GM12892 (cell line): ENCODE measurements at regions not wholly inside any gene's neighbourhood (a gene's known extent, or its start where the extent isn't known, plus 50 kb on each side); places are given as distances from the start of the nearest gene placed in this dataset.

ENCODE experiments used
- DNase-seq: peaks from one replicate; pipeline ENCODE4 v3.0.0; 2011; ENCODE audit not compliant: insufficient read length
- FAIRE-seq: peaks from 2 replicates; lab custom pipeline; 2011; peaks lifted over from hg19 to GRCh38; lab: Jason Lieb, UNC
- POLR2A ChIP-seq: IDR thresholded peaks from 2 replicates; pipeline ENCODE4 v1.6.1; 2011; ENCODE audit warnings: low read depth, low read length, control low read depth
- POLR2AphosphoS5 ChIP-seq: IDR thresholded peaks from 2 replicates; pipeline ENCODE4 v1.6.1; 2011; ENCODE audit warnings: low read depth, low read length, control low read depth
- TAF1 ChIP-seq: IDR thresholded peaks from 2 replicates; pipeline ENCODE4 v1.6.1; 2011; ENCODE audit warnings: low read depth, mild to moderate bottlenecking, control low read depth, low read length, borderline replicate concordance

- FAIRE-seq (no peak), DNase-seq (no peak)
- TF ChIP-seq POLR2AphosphoS5 (no peak), POLR2A (no peak), TAF1 (no peak)
Observed at GRCh38 chr9:121573717-121574485, 74.3 kb upstream of the GGTA1 start.

- DNase-seq = no peak
- no peak for FAIRE-seq
- TF ChIP-seq POLR2AphosphoS5 = no peak
- TF ChIP-seq POLR2A = no peak
- TF ChIP-seq TAF1 = no peak
Observed at GRCh38 chr9:121574774-121575519, 75.3 kb upstream of the GGTA1 start.

GRCh38 chr9:121576281-121577075, 75.0 kb upstream of the DAB2IP start:
- TF ChIP-seq POLR2A = no peak
- TF ChIP-seq TAF1 = no peak
- no peak for TF ChIP-seq POLR2AphosphoS5
- FAIRE-seq = no peak

GRCh38 chr9:121577166-121577565, 74.3 kb upstream of the DAB2IP start:
- no peak for FAIRE-seq
- TF ChIP-seq POLR2A (no peak), TAF1 (no peak), POLR2AphosphoS5 (no peak)

More at GRCh38 chr9:121576281-121577075, 75.0 kb upstream of the DAB2IP start:
- DNase-seq = no peak

GRCh38 chr9:121577572-121577971, 73.9 kb upstream of the DAB2IP start:
- FAIRE-seq (no peak), DNase-seq (no peak)
- TF ChIP-seq POLR2AphosphoS5 (no peak), POLR2A (no peak), TAF1 (no peak)

More at GRCh38 chr9:121577166-121577565, 74.3 kb upstream of the DAB2IP start:
- DNase-seq = no peak

GRCh38 chr9:121581786-121582600, 69.4 kb upstream of the DAB2IP start:
- DNase-seq (no peak), FAIRE-seq (no peak)
- TF ChIP-seq POLR2A = no peak
- TF ChIP-seq POLR2AphosphoS5 = no peak
- TF ChIP-seq TAF1 = no peak

- DNase-seq (no peak), FAIRE-seq (no peak)
- TF ChIP-seq POLR2A (no peak), TAF1 (no peak)
Observed at GRCh38 chr9:121582641-121583040, 68.8 kb upstream of the DAB2IP start.

- DNase-seq (no peak), FAIRE-seq (no peak)
- TF ChIP-seq POLR2A (no peak), TAF1 (no peak), POLR2AphosphoS5 (no peak)
Observed at GRCh38 chr9:121584421-121584820, 67.0 kb upstream of the DAB2IP start.

GRCh38 chr9:121587863-121588262, 63.6 kb upstream of the DAB2IP start:
- DNase-seq (no peak), FAIRE-seq (no peak)
- TF ChIP-seq POLR2AphosphoS5 (no peak), POLR2A (no peak), TAF1 (no peak)

- DNase-seq (no peak), FAIRE-seq (no peak)
- TF ChIP-seq POLR2A = no peak
- no peak for TF ChIP-seq TAF1
Observed at GRCh38 chr9:121589986-121590385, 61.4 kb upstream of the DAB2IP start.

GRCh38 chr9:121592265-121592664, 59.2 kb upstream of the DAB2IP start:
- DNase-seq (no peak), FAIRE-seq (no peak)
- TF ChIP-seq TAF1 (no peak), POLR2AphosphoS5 (no peak), POLR2A (no peak)
